Muscle layer of colon (tissue), 2 donors: ENCODE measurements at regions not wholly inside any gene's neighbourhood (a gene's known extent, or its start where the extent isn't known, plus 50 kb on each side); places are given as distances from the start of the nearest gene placed in this dataset.
"Not testable (repeated sequence)": the region's sequence is repeated elsewhere in the genome, so short reads cannot be mapped to it uniquely, and the experiment has no call there.

Experiments
- H3K27ac ChIP-seq: one replicate; pipeline ENCODE4 v1.7.0; 2013; ENCODE audit warnings: low read depth, mild to moderate bottlenecking, low read length, moderate library complexity
- H3K27me3 ChIP-seq, 2 donors: one replicate each; pipeline ENCODE4 v1.7.0; 2013; ENCODE audit warnings: low read length in 2 of 2, mild to moderate bottlenecking in 2 of 2; ENCODE audit not compliant: insufficient read depth in 2 of 2, control insufficient read depth in 1 of 2
- H3K36me3 ChIP-seq: one replicate; pipeline ENCODE4 v1.7.0; 2013; ENCODE audit warnings: mild to moderate bottlenecking, low read length; ENCODE audit not compliant: insufficient read depth
- H3K4me1 ChIP-seq: one replicate; pipeline ENCODE4 v1.7.0; 2013; ENCODE audit warnings: mild to moderate bottlenecking, low read length; ENCODE audit not compliant: insufficient read depth
- H3K4me3 ChIP-seq, 2 donors: one replicate each; pipeline ENCODE4 v1.7.0; 2013; ENCODE audit warnings: low read length in 2 of 2, low read depth in 1 of 2, mild to moderate bottlenecking in 1 of 2, moderate library complexity in 1 of 2
- H3K9ac ChIP-seq: one replicate; pipeline ENCODE4 v1.7.0; 2013; ENCODE audit warnings: low read length
- H3K9me3 ChIP-seq: one replicate; pipeline ENCODE4 v1.7.0; 2013; ENCODE audit warnings: mild to moderate bottlenecking, low read length
- donor health status: abdominal sarcoma.
- donor health status: Adenocarcinoma of cecum.

DNA sequence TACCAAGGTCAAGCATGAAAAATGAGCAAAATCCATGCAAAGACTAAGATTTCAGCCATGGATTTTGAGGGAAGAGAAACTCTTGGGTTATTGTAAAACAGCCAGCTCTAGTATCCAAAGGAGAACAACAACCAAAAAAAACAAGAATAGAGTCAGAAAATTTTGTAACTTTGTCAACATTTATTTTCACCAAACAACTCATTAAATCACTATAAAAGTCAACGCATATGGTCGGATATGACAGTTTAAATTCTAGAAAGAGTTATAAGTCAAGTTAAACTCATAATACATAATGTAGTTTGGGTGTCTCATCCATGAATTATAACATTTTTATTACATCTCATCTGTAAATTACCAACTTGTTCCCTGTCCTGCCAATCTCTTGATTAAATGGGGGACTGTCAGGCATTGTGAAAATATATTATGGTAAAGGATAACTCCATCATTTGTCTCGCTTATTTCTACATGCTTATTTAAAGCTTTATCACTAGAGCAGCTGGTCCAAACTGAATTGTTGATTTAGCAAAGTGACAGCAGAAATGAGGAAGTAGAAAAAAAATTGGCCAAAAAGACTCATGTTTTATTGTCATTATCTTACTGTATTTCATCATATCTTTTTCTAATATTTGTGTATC lies 224.8 kb upstream of the NOCT start:
- no peaks in the 10 kb centered on the region for H3K4me1 ChIP-seq
- no peaks in the 10 kb centered on the region for H3K27me3 ChIP-seq
- H3K9ac ChIP-seq = no peak overlapping the region
- no peak overlapping the region for H3K27ac ChIP-seq
- H3K9me3 ChIP-seq = no peaks in the 10 kb centered on the region
- no peak overlapping the region for H3K4me3 ChIP-seq
- no peaks in the 10 kb centered on the region for H3K36me3 ChIP-seq

DNA sequence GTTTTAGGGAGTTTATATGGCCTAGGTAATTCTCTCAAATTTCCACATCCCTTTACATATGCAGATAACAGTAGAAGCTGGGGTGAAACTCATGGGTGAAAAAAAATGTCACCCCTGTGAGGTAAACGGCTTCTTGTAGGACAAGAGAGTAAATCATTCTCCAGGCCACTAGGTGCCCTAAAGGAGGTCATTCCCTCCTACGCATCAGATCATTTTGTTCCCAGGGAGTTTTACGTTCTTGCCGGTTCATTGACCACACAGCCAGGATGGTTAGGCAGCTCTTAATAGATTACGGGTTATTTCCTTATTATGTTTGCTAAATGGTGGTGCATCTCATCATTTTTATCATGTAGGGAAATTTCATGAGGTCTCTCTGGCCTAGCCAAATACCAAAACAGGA lies 225.8 kb upstream of the NOCT start:
- no peaks in the 10 kb centered on the region for H3K27me3 ChIP-seq
- H3K36me3 ChIP-seq = no peaks in the 10 kb centered on the region
- H3K9me3 ChIP-seq = no peaks in the 10 kb centered on the region
- no peaks in the 10 kb centered on the region for H3K4me1 ChIP-seq
- no peak overlapping the region for H3K9ac ChIP-seq
- H3K4me3 ChIP-seq = no peak overlapping the region
- H3K27ac ChIP-seq = no peak overlapping the region

DNA sequence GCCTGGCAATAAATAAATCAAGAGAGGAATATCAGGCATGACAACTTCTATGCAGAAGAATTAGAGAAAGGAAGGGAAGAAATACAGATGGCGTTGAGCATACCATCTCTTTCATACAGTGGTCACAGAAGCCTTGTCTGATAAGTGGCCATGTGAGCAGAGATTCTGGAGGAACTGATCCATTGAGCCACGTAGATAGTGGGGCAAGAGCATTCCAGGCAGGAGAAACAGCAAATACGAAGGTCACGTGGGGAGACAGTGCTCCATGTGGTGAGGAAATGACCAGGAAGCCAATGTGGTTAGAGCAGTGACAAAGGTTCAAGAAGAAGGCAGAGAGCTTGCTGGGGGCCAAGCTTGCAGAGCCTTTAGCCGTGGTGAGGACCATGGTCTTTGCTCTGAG lies 226.7 kb upstream of the NOCT start:
- Histone ChIP-seq H3K27ac (no peak overlapping the region), H3K36me3 (no peaks in the 10 kb centered on the region), H3K4me3 (no peak overlapping the region), H3K27me3 (no peaks in the 10 kb centered on the region), H3K9me3 (no peaks in the 10 kb centered on the region), H3K4me1 (no peaks in the 10 kb centered on the region), H3K9ac (no peak overlapping the region)

DNA sequence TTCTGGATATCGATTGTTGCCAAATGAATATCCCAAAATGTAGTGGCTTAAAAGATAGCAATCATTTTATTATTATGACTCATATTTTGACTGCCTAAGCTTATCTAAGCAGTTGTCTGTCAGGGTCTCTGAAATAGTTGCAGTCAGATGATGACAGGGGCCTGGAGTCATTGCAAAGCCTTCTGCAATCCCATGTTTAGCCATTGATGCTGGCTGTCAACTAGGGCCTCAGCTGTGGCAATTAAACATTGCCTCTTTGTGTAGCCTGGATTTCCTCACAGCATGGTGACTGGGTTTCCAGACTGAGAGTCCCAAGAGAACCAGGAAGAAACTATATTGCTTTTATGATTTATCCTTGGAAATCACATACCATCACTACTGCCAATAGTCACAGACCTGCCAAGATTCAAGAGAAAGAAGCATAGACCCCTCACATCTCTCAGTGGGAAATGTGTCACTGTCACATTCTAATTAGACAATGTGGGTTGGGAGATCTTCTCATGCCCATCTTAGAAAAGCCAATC lies 227.3 kb upstream of the NOCT start:
- Histone ChIP-seq H3K9me3 (no peaks in the 10 kb centered on the region), H3K36me3 (no peaks in the 10 kb centered on the region), H3K4me1 (no peaks in the 10 kb centered on the region), H3K9ac (no peak overlapping the region), H3K27ac (no peak overlapping the region), H3K4me3 (no peak overlapping the region), H3K27me3 (no peaks in the 10 kb centered on the region)

DNA sequence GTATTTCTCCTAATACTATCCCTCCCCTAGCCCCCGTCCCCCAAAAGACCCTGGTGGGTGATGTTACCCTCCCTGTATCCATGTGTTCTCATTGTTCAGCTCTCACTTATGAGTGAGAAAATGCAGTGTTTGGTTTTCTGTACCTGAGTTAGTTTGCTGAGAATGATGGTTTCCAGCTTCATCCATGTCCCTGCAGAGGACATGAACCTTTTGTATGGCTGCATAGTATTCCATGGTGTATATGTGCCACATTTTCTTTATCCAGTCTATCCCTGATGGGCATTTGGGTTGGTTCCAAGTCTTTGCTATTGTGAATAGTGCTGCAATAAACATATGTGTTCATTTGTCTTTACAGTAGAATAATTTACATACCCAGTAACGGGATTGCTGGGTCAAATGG lies 235.8 kb upstream of the NOCT start:
- H3K36me3 ChIP-seq, H3K4me1 ChIP-seq, H3K27me3 ChIP-seq, H3K9me3 ChIP-seq, H3K9ac ChIP-seq, H3K4me3 ChIP-seq, H3K27ac ChIP-seq: not testable (repeated sequence)

DNA sequence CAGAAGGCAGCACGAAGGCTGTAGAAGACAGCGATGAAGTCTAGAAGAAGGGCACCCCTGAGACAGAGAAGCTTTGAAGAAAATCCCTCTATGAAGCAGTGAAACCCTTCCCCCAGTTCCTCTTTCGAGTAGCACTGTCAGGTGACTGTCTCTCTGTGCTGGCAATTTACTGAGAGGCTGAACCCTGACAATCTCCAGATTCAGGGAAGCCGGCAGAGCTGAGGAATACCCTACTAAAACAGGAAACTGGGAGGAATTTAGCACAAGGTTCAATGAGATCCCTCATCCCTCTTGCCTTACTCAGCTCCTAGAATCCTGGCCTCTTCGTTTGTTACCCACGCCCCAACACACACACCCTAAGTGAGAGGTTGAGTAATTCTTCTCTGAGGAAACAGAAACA lies 239.7 kb upstream of the NOCT start:
- Histone ChIP-seq H3K27me3 (no peaks in the 10 kb centered on the region), H3K36me3 (no peaks in the 10 kb centered on the region), H3K9ac (no peak overlapping the region), H3K4me3 (no peak overlapping the region), H3K27ac (no peak overlapping the region), H3K9me3 (no peaks in the 10 kb centered on the region), H3K4me1 (no peaks in the 10 kb centered on the region)

DNA sequence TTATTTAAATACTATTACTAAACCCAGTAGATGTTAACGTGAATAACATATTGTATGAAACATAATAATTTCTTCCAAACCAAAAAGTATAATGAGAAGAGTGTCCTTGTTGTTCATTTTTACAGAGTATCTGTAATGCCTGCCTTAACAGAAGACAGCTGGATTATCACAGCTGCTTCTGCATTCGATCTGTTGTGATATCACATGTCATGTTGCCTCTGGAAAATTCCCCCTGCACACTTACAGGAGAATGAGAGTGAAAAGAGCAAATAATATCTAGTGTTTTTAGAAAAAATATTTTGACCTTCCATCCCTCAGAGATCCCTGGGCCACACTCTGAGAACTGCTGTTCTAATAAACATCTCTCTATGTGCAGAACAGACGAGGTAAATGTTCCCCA lies 240.1 kb upstream of the NOCT start:
- H3K27ac ChIP-seq = no peak overlapping the region
- H3K9ac ChIP-seq = no peak overlapping the region
- no peaks in the 10 kb centered on the region for H3K4me1 ChIP-seq
- H3K4me3 ChIP-seq = no peak overlapping the region
- no peaks in the 10 kb centered on the region for H3K36me3 ChIP-seq
- no peaks in the 10 kb centered on the region for H3K27me3 ChIP-seq
- no peaks in the 10 kb centered on the region for H3K9me3 ChIP-seq

DNA sequence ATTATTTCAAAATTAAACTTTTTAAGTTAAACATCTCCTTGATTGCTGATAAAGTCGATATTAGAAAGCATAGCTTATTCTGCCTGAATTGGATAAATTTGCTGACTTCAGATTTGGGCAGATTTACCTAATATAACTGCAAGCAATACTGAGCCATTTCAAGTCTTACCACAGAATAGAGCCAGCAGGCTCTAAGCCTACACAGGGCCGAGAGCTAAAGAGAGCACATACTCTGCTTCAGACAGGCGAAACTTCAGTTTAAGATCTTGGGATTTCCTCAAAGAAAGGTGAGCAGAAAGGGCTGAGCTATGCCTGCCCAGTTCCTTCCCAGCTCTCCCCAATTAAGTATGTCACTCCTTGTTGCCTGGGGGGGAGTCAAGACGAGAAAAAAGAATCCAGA lies 240.6 kb upstream of the NOCT start:
- Histone ChIP-seq H3K36me3 (no peaks in the 10 kb centered on the region), H3K9me3 (no peaks in the 10 kb centered on the region), H3K9ac (no peak overlapping the region), H3K4me1 (no peaks in the 10 kb centered on the region), H3K27me3 (no peaks in the 10 kb centered on the region), H3K4me3 (no peak overlapping the region), H3K27ac (no peak overlapping the region)

DNA sequence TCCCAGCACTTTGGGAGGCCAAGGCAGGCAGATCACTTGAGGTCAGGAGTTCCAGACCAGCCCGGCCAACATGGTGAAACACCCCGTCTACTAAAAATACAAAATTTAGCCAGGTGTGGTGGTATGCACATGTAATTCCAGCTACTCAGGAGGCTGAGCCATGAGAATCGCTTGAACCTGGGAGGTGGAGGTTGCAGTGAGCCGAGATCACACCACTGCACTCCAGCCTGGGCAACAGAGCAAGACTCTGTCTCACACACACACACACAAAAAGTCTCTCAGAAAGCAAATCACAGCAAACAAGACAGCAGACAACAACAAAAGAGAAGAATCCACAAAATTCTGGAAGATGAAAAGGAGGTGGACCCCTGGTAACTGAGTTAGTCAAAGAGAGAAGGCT lies 241.5 kb upstream of the NOCT start:
- not testable (repeated sequence) for H3K4me1 ChIP-seq, H3K9me3 ChIP-seq, H3K4me3 ChIP-seq, H3K9ac ChIP-seq, H3K27ac ChIP-seq, H3K27me3 ChIP-seq, H3K36me3 ChIP-seq

DNA sequence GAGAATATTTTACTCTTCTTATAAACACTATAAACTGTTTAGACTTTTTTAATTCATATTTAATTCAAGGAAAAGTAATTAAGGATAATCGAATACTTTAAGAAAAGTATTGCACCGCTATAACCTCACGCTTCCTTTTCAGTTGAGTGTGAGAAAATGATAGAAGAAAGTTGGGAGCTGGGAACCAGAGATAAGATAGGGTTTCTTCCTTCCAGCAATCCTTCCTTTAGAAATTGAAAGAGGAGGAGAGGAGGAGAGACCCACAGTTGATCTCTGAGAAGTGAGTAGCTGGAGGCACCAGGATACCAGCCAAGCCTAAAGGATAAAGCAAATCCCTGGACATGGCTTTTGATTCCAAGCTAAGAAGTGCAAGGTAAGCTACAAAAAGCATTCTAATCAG lies 242.3 kb upstream of the NOCT start:
- no peak overlapping the region for H3K4me3 ChIP-seq
- no peaks in the 10 kb centered on the region for H3K4me1 ChIP-seq
- no peak overlapping the region for H3K27ac ChIP-seq
- no peaks in the 10 kb centered on the region for H3K9me3 ChIP-seq
- H3K27me3 ChIP-seq = no peaks in the 10 kb centered on the region
- H3K36me3 ChIP-seq = no peaks in the 10 kb centered on the region
- no peak overlapping the region for H3K9ac ChIP-seq

DNA sequence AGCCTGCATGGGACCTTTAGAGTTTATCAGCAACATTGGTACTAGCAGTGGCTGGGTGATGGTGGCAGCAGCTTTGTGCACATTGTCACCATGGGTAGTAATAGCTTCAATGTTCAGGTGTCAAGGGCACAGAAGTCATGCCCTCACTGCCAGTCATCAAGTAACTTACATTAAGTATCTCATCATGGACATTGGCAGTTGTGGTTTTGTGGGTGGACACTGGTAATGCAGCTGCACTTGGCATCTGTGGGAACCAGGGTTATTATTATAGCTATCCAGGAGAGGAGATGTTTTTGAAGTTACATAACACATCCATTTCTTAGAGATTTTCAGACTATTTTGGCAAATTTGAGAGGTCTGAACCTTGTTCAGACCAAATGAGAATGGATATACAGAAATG lies 243.2 kb upstream of the NOCT start:
- H3K27ac ChIP-seq = no peak overlapping the region
- H3K27me3 ChIP-seq = no peaks in the 10 kb centered on the region
- no peaks in the 10 kb centered on the region for H3K4me1 ChIP-seq
- no peak overlapping the region for H3K9ac ChIP-seq
- H3K9me3 ChIP-seq = no peaks in the 10 kb centered on the region
- no peaks in the 10 kb centered on the region for H3K36me3 ChIP-seq
- H3K4me3 ChIP-seq = no peak overlapping the region

DNA sequence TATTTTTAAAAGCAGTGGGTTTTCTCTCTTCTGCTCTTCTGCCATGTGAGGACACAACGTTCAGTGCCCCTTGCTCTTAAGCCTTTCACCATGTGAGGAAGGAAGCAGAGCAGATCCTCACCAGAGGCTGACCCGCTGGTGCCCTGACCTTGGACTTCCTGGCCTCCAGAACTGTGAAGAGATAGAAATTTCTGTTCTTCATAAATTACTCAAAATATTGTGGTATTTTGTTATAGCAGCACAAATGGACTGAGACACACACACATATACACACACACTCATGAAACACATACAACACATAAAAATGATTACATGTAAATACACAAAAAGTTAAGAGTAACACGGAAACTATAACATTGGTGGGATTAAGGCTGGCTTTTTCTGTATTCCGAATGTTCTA lies 244.8 kb upstream of the NOCT start:
- H3K36me3 ChIP-seq = no peaks in the 10 kb centered on the region
- H3K9me3 ChIP-seq = no peaks in the 10 kb centered on the region
- H3K27me3 ChIP-seq = no peaks in the 10 kb centered on the region
- H3K4me3 ChIP-seq = no peak overlapping the region
- no peaks in the 10 kb centered on the region for H3K4me1 ChIP-seq
- H3K9ac ChIP-seq = no peak overlapping the region
- no peak overlapping the region for H3K27ac ChIP-seq
